ENCODE measurements at regions not wholly inside any gene's neighbourhood (a gene's known extent, or its start where the extent isn't known, plus 50 kb on each side); places are given as distances from the start of the nearest gene placed in this dataset.

GRCh38 chr12:68451261-68452077 lies 119.3 kb upstream of the MDM1 start:
- no peak for DNase-seq

GRCh38 chr12:68452078-68452715 lies 120.0 kb upstream of the MDM1 start:
- DNase-seq = no peak

GRCh38 chr12:68453278-68453677 lies 121.1 kb upstream of the MDM1 start:
- DNase-seq = no peak

GRCh38 chr12:68453876-68454275 lies 121.7 kb upstream of the MDM1 start:
- DNase-seq = no peak

- DNase-seq = no peak
These were observed 122.7 kb upstream of the MDM1 start for GRCh38 chr12:68454892-68455291.

- no peak for DNase-seq
These were observed 123.7 kb upstream of the MDM1 start for GRCh38 chr12:68455691-68456345.

DNA sequence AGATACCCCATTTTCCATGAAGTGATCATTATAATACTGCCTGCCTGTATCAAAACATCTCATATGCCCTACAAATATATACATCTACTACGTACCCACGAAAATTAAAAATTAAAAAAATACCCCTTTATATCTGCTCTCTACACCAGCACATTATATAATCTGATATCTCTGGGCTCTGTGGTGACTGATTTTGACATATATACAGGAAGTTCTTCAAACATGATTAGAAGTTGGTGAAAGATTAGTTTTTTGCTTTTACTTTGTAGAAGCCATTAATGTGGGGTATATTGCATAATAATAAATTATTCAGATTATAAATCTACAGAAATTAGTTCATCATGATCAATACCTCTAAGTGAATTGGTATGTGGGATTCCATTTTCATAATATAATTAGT lies 126.7 kb upstream of the MDM1 start:
- DNase-seq = no peak

GRCh38 chr12:68460236-68460635 lies 128.1 kb upstream of the MDM1 start:
- no peak for DNase-seq

GRCh38 chr12:68461645-68462044 lies 129.5 kb upstream of the MDM1 start:
- no peak for DNase-seq

DNA sequence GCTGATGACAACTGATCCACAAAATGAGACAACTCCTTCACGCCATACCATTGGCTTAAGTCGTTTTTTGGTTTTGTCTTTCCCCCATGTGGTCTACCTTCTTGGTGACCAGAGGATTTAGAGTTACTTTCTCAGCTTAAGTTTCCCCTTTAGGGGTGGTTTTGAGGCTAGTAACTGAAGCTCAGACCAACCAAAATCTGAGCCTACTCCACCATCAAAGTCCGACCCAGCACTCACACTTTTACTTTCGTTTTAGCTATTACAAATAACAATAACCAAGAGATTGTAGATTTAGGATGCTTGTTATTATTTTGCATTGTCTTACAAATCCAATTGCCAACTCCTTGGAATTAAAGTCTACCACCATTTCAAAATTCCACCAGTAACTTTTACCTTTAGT lies 130.6 kb upstream of the MDM1 start:
- no peak for DNase-seq

GRCh38 chr12:68465227-68465626 lies 133.1 kb upstream of the MDM1 start:
- DNase-seq = no peak

- no peak for DNase-seq
These were observed 135.4 kb upstream of the MDM1 start for GRCh38 chr12:68467514-68467913.

- DNase-seq = no peak
These were observed 135.9 kb upstream of the MDM1 start for GRCh38 chr12:68468036-68468435.

DNA sequence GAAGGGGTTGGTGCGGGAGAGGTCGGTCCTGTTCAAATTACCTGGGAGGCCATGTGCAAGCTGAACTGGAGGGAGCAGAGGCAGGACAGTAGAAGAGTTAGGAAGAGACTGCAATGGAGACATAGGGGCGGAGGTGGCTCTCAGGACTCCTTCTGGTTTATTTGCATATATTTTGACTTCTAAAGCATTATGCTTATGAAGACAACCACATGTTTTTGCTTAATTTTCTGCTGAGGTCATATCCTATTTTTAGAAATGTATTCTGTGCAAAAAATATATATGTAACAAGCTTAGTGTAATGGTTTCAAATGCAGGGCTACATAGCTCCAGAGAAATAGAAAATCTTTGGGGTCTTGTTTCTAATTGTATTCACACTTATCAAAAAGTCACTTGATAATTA lies 137.0 kb upstream of the MDM1 start:
- no peak for DNase-seq

DNA sequence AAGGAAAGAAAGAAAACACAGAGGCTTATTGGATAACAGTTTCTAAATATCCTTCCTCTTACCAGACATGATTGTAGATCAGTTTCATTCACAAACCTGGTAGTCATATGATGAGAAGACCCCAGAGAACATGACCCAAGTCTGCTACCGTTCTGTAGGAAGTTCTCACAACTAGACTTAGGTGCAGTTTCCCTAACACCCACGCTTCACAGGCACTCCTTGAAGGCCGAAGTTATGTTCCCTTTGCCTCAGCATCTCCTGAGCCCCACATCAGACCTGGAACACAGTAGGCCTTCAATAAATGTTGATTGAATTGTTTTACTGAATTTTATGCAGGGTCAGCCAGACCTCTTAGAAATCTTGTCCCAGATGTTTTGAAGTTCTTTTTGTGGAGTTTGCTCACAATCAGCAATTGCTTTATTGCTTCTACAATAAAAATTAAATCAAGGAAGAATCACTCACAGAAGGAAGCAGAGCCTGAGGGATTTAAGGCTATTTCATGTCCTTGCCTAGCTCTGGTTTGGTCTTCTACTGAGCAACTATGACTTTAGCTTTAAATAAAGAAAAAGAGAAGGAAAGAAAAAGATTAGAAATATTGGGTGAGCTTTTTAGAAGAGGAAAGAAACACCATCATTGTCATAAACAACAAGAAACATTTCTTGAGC lies 138.6 kb upstream of the MDM1 start:
- no peak for DNase-seq

- DNase-seq = no peak
These were observed 136.1 kb upstream of the RAP1B start for GRCh38 chr12:68474467-68475204.

- no peak for DNase-seq
These were observed 133.9 kb upstream of the RAP1B start for GRCh38 chr12:68476794-68477193.

DNA sequence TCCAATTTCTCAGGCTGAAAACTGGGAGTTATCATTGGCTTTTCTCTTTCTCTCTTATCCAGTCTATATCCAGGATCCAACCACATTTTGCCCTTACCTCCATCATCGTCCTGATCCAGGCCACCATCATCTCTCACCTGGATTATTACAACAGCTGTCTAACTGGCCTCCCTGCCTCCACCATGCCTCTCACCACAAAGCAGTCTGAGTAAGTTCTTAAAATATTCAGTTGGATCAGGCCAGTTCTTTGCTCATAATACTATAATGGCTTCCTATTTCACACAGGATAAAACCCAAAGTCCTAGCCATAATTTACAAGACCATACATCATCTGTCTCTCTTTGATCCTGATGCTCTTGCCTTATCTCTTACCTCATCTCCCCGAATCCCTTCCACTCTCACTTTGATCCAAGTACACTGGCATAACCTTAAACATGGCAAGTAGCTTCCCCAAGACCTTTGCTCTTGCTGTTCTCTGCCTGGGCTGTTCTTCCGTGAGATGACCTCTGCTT lies 133.4 kb upstream of the RAP1B start:
- no peak for DNase-seq

GRCh38 chr12:68477906-68478305 lies 132.8 kb upstream of the RAP1B start:
- DNase-seq = no peak

DNA sequence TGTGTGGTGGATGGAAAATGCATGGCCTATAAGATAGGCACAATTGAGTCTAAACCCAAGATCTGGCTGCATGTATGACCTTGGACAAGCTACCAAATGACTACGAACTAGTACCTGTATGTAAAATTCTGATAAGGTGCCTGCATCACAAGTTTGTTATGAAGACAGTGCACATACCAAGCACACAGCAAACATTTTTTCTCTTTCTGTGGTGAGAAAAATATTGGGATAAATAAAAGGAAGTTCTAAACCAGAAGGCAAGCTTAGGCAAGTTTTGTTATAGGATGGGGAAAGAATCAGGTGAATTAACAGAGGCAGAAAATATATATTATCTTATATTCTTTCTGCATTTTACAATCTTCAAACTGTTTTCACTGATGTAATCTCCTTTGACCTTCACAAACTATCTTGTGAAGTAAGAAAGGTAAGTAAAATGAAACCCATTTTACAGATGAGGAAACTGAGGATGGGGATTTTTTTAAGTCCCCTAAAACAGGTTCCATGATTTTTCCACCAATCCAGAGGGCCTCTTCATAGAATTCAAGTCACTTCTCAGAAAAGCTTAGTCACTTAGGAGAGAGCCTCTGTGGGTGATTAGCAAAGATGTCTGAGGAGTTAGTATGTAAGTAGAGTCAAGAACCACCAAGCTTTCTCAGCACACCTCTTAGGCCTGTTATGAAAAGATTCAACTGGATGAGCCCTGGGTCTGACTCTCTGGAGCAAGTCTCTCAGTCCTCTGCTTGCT lies 132.0 kb upstream of the RAP1B start:
- DNase-seq = no peak

- DNase-seq = no peak
These were observed 131.3 kb upstream of the RAP1B start for GRCh38 chr12:68479261-68479895.
